GM23248 (cell line): ENCODE measurements at regions not wholly inside any gene's neighbourhood (a gene's known extent, or its start where the extent isn't known, plus 50 kb on each side); places are given as distances from the start of the nearest gene placed in this dataset.
A peak's percentile ranks its signal among the peaks of the same experiment; 100 is the strongest.

ENCODE experiments used
- DNase-seq: peaks from one replicate; pipeline ENCODE4 v3.0.0-alpha.2; 2015
- H2AFZ ChIP-seq: fragments of 200-600 bp; sonication (generic); 2 replicates; pipeline ENCODE4 v1.6.1; 2016; ENCODE audit warnings: antibody characterized with exemption
- H3F3A ChIP-seq: fragments of 200-600 bp; sonication (generic); 2 replicates; pipeline ENCODE4 v1.6.1; 2016; ENCODE audit warnings: mild to moderate bottlenecking, antibody characterized with exemption, mixed run types; ENCODE audit not compliant: insufficient read depth
- H3K27ac ChIP-seq: fragments of 200-600 bp; sonication (generic); 2 replicates; pipeline ENCODE4 v1.5.1; 2016; ENCODE audit warnings: mild to moderate bottlenecking
- H3K27me3 ChIP-seq: fragments of 200-600 bp; sonication (generic); replicated peaks from 2 replicates; pipeline ENCODE4 v1.6.1; 2016; ENCODE audit warnings: mild to moderate bottlenecking; ENCODE audit not compliant: insufficient read depth
- H3K36me3 ChIP-seq: fragments of 200-600 bp; sonication (generic); 2 replicates; pipeline ENCODE4 v1.6.1; 2016; ENCODE audit warnings: low read depth, mild to moderate bottlenecking
- H3K4me1 ChIP-seq: fragments of 200-600 bp; sonication (generic); 2 replicates; pipeline ENCODE4 v1.6.1; 2016; ENCODE audit warnings: mild to moderate bottlenecking; ENCODE audit not compliant: insufficient read depth
- H3K4me2 ChIP-seq: fragments of 200-600 bp; sonication (generic); one replicate; pipeline ENCODE4 v1.6.1; 2016; ENCODE audit warnings: mild to moderate bottlenecking; ENCODE audit not compliant: unreplicated experiment
- H3K4me3 ChIP-seq: fragments of 200-600 bp; sonication (generic); 2 replicates; pipeline ENCODE4 v1.5.1; 2016; ENCODE audit warnings: mild to moderate bottlenecking
- H3K79me2 ChIP-seq: fragments of 200-600 bp; sonication (generic); 2 replicates; pipeline ENCODE4 v1.6.1; 2016; ENCODE audit warnings: mild to moderate bottlenecking; ENCODE audit not compliant: insufficient read depth
- H3K9ac ChIP-seq: fragments of 200-600 bp; sonication (generic); 2 replicates; pipeline ENCODE4 v1.6.1; 2016; ENCODE audit warnings: mild to moderate bottlenecking
- H3K9me2 ChIP-seq: fragments of 200-600 bp; sonication (generic); 2 replicates; pipeline ENCODE4 v1.6.1; 2016; ENCODE audit warnings: mixed run types, mild to moderate bottlenecking, moderate library complexity; ENCODE audit not compliant: insufficient read depth
- H3K9me3 ChIP-seq: fragments of 200-600 bp; sonication (generic); one replicate; pipeline ENCODE4 v1.6.1; 2017; ENCODE audit warnings: low read depth
- H4K20me1 ChIP-seq: fragments of 200-600 bp; sonication (generic); 2 replicates; pipeline ENCODE4 v1.6.0; 2016; ENCODE audit not compliant: insufficient read depth
- EZH2 ChIP-seq: fragments of 200-600 bp; sonication (generic); IDR thresholded peaks from 2 replicates; pipeline ENCODE4 v1.6.1; 2018; ENCODE audit warnings: antibody characterized with exemption, mild to moderate bottlenecking; ENCODE audit not compliant: insufficient read depth, poor library complexity, severe bottlenecking
- EZH2phosphoT487 ChIP-seq: fragments of 200-600 bp; sonication (generic); IDR thresholded peaks from 2 replicates; pipeline ENCODE4 v1.6.1; 2018; ENCODE audit warnings: antibody characterized with exemption, moderate library complexity, mild to moderate bottlenecking, low read depth; ENCODE audit not compliant: insufficient read depth
- WGBS, 2 experiments: methylation state at CpG; one replicate each; pipeline ENCODE4 v1.1.6; 2015 to 2017; ENCODE audit warnings: low lambda C conversion rate in 2 of 2, low coverage in 1 of 2; ENCODE audit errors: missing lambda C conversion rate in 2 of 2; 5-methylcytosine and 5-hydroxymethylcytosine counted together
- in situ Hi-C: fragments of 300-500 bp; cut with MboI; formaldehyde crosslinking; loops from 2 replicates; pipeline ENCODE4 v1.15.0; 2020

DNA sequence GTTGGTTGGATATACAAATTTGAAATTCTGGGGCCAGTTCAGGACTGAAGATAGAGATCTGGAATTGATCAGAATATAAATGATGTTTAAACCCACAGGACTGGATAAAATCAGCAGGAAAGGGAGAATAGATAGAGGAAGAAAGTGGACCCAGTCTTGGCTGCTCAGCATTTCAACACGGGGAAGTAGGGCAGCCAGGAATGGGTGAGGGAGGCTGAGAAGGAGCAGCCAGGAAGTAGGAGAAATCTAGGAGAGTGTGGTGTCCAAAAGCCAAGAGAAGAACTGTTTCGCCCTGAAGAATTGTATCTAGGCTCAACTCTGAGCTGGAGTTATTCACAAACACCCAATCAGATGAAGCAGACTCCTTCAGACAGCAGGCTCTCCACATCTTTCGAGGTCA lies 197.9 kb downstream of the CDCA7 start:
- no peak overlapping the region for H3K9ac ChIP-seq
- in situ Hi-C loops, result no loop called here
- H3K9me3 ChIP-seq, result no peaks in the 10 kb centered on the region
- no peak overlapping the region for H2AFZ ChIP-seq
- 62 to 65% methylated on average over 3 of the region's 3 CpGs for WGBS, 2 experiments
- H3K4me1 ChIP-seq, result peaks cover 17% of the 10 kb centered on the region
- TF ChIP-seq EZH2phosphoT487 (no peak), EZH2 (no peak)
- no peaks in the 10 kb centered on the region for H4K20me1 ChIP-seq
- H3K27me3 ChIP-seq, result peaks cover 25% of the 10 kb centered on the region
- no peak for DNase-seq
- peaks cover 9% of the 10 kb centered on the region for H3F3A ChIP-seq
- H3K4me2 ChIP-seq, result no peak overlapping the region
- no peaks in the 10 kb centered on the region for H3K9me2 ChIP-seq
- H3K27ac ChIP-seq, result no peak overlapping the region
- no peaks in the 10 kb centered on the region for H3K36me3 ChIP-seq
- no peak overlapping the region for H3K4me3 ChIP-seq
- no peaks in the 10 kb centered on the region for H3K79me2 ChIP-seq

DNA sequence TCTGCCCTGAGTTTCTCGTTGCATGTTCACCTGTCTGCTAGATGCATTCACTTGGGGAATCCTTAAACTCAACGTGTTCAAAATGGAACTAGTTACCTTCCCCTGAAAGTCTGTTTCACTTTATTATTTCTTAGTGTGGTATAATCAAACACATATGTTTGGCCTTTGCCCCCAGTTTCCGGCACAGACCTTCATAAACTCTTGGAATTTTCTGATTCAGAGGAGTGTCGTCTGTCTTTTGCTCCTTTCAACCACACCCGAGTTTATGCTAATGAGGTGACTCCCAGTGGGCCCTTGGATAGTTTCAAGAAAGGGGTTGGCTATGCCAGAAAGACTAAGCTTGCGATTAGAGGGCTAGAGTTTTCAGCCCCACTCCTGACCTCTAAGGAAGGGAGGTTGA lies 198.9 kb downstream of the CDCA7 start:
- H3K9ac ChIP-seq, result no peak overlapping the region
- H3K9me3 ChIP-seq, result no peaks in the 10 kb centered on the region
- WGBS, 2 experiments, result 30 to 36% methylated on average over 6 of the region's 6 CpGs
- H2AFZ ChIP-seq, result no peak overlapping the region
- H4K20me1 ChIP-seq, result no peaks in the 10 kb centered on the region
- no peaks in the 10 kb centered on the region for H3K9me2 ChIP-seq
- no peaks in the 10 kb centered on the region for H3K36me3 ChIP-seq
- in situ Hi-C loops, result no loop called here
- H3K27ac ChIP-seq, result no peak overlapping the region
- H3F3A ChIP-seq, result peaks cover 9% of the 10 kb centered on the region
- no peak overlapping the region for H3K4me3 ChIP-seq
- peaks cover 28% of the 10 kb centered on the region for H3K27me3 ChIP-seq
- H3K4me1 ChIP-seq, result peaks cover 17% of the 10 kb centered on the region
- H3K4me2 ChIP-seq, result peak overlapping the region; percentile 10
- TF ChIP-seq EZH2phosphoT487, result no peak
- no peak for TF ChIP-seq EZH2
- peak; percentile 66 for DNase-seq
- no peaks in the 10 kb centered on the region for H3K79me2 ChIP-seq

DNA sequence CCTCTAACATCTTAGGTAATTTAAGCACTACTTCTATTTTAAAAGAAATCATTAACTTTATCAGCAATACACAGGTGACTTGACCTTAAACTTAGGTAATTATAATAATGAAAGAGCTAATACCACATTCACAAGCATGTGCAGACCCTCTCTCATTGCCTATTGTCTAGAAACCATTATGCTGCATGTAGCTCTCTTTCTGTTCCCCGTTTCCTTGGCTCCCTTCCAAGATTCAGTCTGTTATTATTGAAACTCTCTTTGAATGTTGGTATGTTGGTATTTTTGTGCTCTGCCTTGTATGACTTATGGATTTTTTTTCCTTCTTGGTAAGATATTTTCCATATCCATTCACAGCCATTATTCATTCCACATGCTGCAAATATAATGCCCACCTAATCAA lies 201.2 kb downstream of the CDCA7 start:
- in situ Hi-C loops, result no loop called here
- Histone ChIP-seq H3K4me3 (no peak overlapping the region), H3K27ac (no peak overlapping the region), H3K9me3 (no peaks in the 10 kb centered on the region), H3K27me3 (peaks cover 35% of the 10 kb centered on the region), H3K79me2 (no peaks in the 10 kb centered on the region), H3K4me2 (no peak overlapping the region), H3K4me1 (peaks cover 7% of the 10 kb centered on the region; the same call in 1 of the 2 replicates), H3K9ac (no peak overlapping the region), H4K20me1 (no peaks in the 10 kb centered on the region), H3K36me3 (no peaks in the 10 kb centered on the region), H3K9me2 (no peaks in the 10 kb centered on the region), H3F3A (no peaks in the 10 kb centered on the region), H2AFZ (no peak overlapping the region)
- no peak for DNase-seq
- 6 to 13% methylated on average over 1 of the region's 1 CpG for WGBS, 2 experiments
- TF ChIP-seq EZH2phosphoT487 (no peak), EZH2 (no peak)

DNA sequence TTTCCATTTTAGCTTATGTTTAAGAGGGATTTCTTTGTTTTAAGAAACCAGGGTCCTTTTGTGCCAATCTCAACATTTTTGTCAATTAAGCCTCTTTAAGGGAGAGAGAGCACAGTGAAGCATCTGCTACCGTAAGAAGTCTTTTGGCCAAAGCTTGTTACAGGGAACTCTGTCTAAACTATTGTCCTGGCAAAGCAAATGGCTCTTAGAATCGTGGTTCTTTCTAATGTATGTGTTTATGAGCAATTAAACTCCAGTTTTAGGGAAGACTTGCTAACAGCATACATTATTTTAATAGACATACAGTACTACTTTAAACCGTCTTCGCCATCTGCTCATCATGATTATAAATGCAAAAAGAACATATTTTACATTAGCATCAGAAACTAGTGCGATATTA lies 202.1 kb downstream of the CDCA7 start:
- 56 to 57% methylated on average over 5 of the region's 5 CpGs for WGBS, 2 experiments
- Histone ChIP-seq H3K4me2 (no peak overlapping the region), H4K20me1 (no peaks in the 10 kb centered on the region), H3K27me3 (peaks cover 35% of the 10 kb centered on the region), H2AFZ (no peak overlapping the region), H3K27ac (no peak overlapping the region), H3F3A (no peaks in the 10 kb centered on the region), H3K4me3 (no peak overlapping the region), H3K36me3 (no peaks in the 10 kb centered on the region), H3K9me3 (no peaks in the 10 kb centered on the region), H3K79me2 (no peaks in the 10 kb centered on the region), H3K9ac (no peak overlapping the region), H3K4me1 (peaks cover 7% of the 10 kb centered on the region; the same call in 1 of the 2 replicates), H3K9me2 (no peaks in the 10 kb centered on the region)
- no peak for DNase-seq
- TF ChIP-seq EZH2phosphoT487, result no peak
- TF ChIP-seq EZH2, result no peak
- in situ Hi-C loops, result no loop called here

DNA sequence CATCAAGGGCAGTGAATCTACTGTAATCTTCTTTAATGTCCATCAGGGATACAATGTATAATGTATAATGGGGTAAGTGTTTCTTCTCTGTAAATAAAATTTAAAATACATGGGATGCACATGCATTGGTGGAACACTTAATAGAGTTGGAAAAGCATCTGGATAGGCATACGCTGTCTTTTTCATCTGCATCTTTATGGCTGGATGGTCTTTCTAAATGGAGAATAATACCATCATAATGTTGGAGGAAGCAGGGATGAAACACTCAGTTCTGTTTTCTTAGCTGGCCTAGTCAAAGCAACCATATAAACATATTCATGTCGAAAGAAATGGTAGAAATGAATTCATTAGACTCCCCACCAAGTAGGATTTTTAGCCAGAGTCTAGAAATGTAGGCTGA lies 202.8 kb downstream of the CDCA7 start:
- in situ Hi-C loops, result no loop called here
- Histone ChIP-seq H3K4me2 (no peak overlapping the region), H3K9ac (no peak overlapping the region), H4K20me1 (no peaks in the 10 kb centered on the region), H3K9me2 (no peaks in the 10 kb centered on the region), H3K36me3 (no peaks in the 10 kb centered on the region), H2AFZ (no peak overlapping the region), H3K79me2 (no peaks in the 10 kb centered on the region), H3K9me3 (no peaks in the 10 kb centered on the region), H3K27me3 (peaks cover 39% of the 10 kb centered on the region), H3K4me3 (no peak overlapping the region), H3F3A (no peaks in the 10 kb centered on the region), H3K4me1 (peaks cover 7% of the 10 kb centered on the region; the same call in 1 of the 2 replicates), H3K27ac (no peak overlapping the region)
- no peak for TF ChIP-seq EZH2phosphoT487
- TF ChIP-seq EZH2, result no peak
- 62 to 71% methylated on average over 2 of the region's 2 CpGs for WGBS, 2 experiments
- DNase-seq, result no peak
